ENCODE measurements at regions not wholly inside any gene's neighbourhood (a gene's known extent, or its start where the extent isn't known, plus 50 kb on each side); places are given as distances from the start of the nearest gene placed in this dataset.

DNA sequence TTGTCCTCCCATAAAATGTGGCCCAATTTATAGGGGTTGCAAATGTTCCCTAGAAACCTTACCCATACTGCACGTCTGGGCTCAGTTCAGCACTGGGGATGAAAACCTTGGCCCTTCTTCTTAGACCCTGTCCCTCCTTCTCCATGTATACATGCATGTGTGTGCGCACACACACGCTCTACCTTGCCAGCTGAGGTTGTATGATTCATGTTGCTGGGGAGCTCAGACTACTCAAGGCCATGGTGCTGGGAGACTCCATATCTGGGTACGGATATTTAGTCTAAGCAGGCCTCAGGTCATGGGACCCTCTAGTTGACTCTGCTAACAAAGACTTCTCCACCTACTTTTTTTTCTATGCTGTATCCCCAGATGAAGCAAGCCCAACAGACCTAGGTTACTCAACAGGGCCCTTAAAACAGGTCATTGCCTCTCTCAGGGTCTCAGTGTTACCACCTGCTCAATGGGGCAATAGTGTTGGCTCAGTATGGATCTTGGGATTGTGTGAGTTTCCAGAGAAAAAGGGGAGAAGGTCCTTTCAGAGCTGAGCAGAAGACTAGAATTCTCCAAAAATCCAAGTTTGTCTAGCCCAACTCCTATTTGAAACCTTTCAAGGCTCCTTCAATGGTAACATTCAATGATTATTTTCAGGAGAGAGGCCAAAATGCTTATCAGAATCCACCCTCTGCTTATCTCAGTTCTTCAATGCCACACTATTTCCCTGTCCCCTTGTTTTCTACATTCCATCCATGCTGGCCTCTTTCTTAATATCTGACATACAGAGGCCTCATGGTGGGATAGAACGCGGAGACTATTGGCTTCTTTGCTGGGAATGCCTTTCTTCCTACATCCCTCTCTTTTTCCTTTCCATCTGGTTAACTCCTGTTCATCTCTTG lies 123.6 kb upstream of the PITX1 start (continued):
- TF ChIP-seq, protein P1, sequence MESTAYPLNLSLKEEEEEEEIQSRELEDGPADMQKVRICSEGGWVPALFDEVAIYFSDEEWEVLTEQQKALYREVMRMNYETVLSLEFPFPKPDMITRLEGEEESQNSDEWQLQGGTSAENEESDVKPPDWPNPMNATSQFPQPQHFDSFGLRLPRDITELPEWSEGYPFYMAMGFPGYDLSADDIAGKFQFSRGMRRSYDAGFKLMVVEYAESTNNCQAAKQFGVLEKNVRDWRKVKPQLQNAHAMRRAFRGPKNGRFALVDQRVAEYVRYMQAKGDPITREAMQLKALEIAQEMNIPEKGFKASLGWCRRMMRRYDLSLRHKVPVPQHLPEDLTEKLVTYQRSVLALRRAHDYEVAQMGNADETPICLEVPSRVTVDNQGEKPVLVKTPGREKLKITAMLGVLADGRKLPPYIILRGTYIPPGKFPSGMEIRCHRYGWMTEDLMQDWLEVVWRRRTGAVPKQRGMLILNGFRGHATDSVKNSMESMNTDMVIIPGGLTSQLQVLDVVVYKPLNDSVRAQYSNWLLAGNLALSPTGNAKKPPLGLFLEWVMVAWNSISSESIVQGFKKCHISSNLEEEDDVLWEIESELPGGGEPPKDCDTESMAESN (CRISPR knock-in tag; conservative IDR thresholded peaks at IDR 0.05), result no peak
- TF ChIP-seq ATF7 (IDR thresholded peaks at IDR 0.05), result no peak
- TF ChIP-seq ATF7 (CRISPR knock-in tag; IDR thresholded peaks at IDR 0.05), result no peak
- no peak for TF ChIP-seq HOXA7 (CRISPR knock-in tag; IDR thresholded peaks at IDR 0.05)
- TF ChIP-seq, protein P2, sequence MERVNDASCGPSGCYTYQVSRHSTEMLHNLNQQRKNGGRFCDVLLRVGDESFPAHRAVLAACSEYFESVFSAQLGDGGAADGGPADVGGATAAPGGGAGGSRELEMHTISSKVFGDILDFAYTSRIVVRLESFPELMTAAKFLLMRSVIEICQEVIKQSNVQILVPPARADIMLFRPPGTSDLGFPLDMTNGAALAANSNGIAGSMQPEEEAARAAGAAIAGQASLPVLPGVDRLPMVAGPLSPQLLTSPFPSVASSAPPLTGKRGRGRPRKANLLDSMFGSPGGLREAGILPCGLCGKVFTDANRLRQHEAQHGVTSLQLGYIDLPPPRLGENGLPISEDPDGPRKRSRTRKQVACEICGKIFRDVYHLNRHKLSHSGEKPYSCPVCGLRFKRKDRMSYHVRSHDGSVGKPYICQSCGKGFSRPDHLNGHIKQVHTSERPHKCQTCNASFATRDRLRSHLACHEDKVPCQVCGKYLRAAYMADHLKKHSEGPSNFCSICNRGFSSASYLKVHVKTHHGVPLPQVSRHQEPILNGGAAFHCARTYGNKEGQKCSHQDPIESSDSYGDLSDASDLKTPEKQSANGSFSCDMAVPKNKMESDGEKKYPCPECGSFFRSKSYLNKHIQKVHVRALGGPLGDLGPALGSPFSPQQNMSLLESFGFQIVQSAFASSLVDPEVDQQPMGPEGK (CRISPR knock-in tag; IDR thresholded peaks at IDR 0.05), result peak; percentile 38; the same call in 1 of the 2 replicates
- 0 out of 2 replicates have a peak, but pooled peaks have one; percentile 43 for TF ChIP-seq ZNF792 (CRISPR knock-in tag; IDR thresholded peaks at IDR 0.05)
- no peak for TF ChIP-seq DNMT1 (CRISPR knock-in tag; IDR thresholded peaks at IDR 0.05)
- TF ChIP-seq ZFX (CRISPR knock-in tag; IDR thresholded peaks at IDR 0.05; ENCODE audit: low read depth), result no peak
- TF ChIP-seq HHEX (CRISPR knock-in tag; IDR thresholded peaks at IDR 0.05), result no peak
- TF ChIP-seq NR3C1 (CRISPR knock-in tag; IDR thresholded peaks at IDR 0.05), result no peak
- TF ChIP-seq, protein P3, sequence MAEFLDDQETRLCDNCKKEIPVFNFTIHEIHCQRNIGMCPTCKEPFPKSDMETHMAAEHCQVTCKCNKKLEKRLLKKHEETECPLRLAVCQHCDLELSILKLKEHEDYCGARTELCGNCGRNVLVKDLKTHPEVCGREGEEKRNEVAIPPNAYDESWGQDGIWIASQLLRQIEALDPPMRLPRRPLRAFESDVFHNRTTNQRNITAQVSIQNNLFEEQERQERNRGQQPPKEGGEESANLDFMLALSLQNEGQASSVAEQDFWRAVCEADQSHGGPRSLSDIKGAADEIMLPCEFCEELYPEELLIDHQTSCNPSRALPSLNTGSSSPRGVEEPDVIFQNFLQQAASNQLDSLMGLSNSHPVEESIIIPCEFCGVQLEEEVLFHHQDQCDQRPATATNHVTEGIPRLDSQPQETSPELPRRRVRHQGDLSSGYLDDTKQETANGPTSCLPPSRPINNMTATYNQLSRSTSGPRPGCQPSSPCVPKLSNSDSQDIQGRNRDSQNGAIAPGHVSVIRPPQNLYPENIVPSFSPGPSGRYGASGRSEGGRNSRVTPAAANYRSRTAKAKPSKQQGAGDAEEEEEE (CRISPR knock-in tag; IDR thresholded peaks at IDR 0.05; ENCODE audit: borderline replicate concordance), result no peak
- TF ChIP-seq NFRKB (IDR thresholded peaks at IDR 0.05), result no peak
- TF ChIP-seq GRHL1 (CRISPR knock-in tag; conservative IDR thresholded peaks at IDR 0.05), result no peak
- TF ChIP-seq KDM4B (CRISPR knock-in tag; IDR thresholded peaks at IDR 0.05), result no peak
- no peak for TF ChIP-seq NONO (IDR thresholded peaks at IDR 0.05)
- no peak for TF ChIP-seq NONO (CRISPR knock-in tag; conservative IDR thresholded peaks at IDR 0.05)
- TF ChIP-seq ZNF546 (CRISPR knock-in tag; conservative IDR thresholded peaks at IDR 0.05), result no peak
- TF ChIP-seq RAD51 (IDR thresholded peaks at IDR 0.05; ENCODE audit: borderline replicate concordance), result no peak
- TF ChIP-seq DNMT3B (CRISPR knock-in tag; conservative IDR thresholded peaks at IDR 0.05), result no peak
- TF ChIP-seq SAFB2 (CRISPR knock-in tag; IDR thresholded peaks at IDR 0.05; ENCODE audit: borderline replicate concordance, low read depth), result no peak
- no peak for TF ChIP-seq CREB3 (CRISPR knock-in tag; IDR thresholded peaks at IDR 0.05)
- TF ChIP-seq ADNP (CRISPR knock-in tag; IDR thresholded peaks at IDR 0.05), result peak; percentile 99
- no peak for TF ChIP-seq ZNF260 (CRISPR knock-in tag; IDR thresholded peaks at IDR 0.05; ENCODE audit: borderline replicate concordance, low read depth)
- no peak for TF ChIP-seq KLF16 (CRISPR knock-in tag; IDR thresholded peaks at IDR 0.05)

Measured in HepG2 (cell line).